GM18498 (cell line): ENCODE measurements at regions not wholly inside any gene's neighbourhood (a gene's known extent, or its start where the extent isn't known, plus 50 kb on each side); places are given as distances from the start of the nearest gene placed in this dataset.
"Not testable (repeated sequence)": the region's sequence is repeated elsewhere in the genome, so short reads cannot be mapped to it uniquely, and the experiment has no call there.

ENCODE experiments used
- ATAC-seq: cut with Tn5 transposase; IDR thresholded peaks from one replicate; pipeline ENCODE4 v1.9.1; 2021; ENCODE audit warnings: mild to moderate bottlenecking, moderate library complexity; ENCODE audit not compliant: unreplicated experiment

GRCh38 chr16:73965591-73965990, 331.0 kb upstream of the PSMD7 start:
- ATAC-seq: no peak

GRCh38 chr16:73956587-73957494, 339.8 kb upstream of the PSMD7 start:
- ATAC-seq: no peak

- no peak for ATAC-seq
Observed at GRCh38 chr16:73955702-73956101, 340.9 kb upstream of the PSMD7 start.

- no peak for ATAC-seq
Observed at GRCh38 chr16:73955255-73955654, 341.4 kb upstream of the PSMD7 start.

- ATAC-seq: no peak
Observed at GRCh38 chr16:73951481-73951880, 345.1 kb upstream of the PSMD7 start.

GRCh38 chr16:73949574-73950320, 346.9 kb upstream of the PSMD7 start:
- ATAC-seq: no peak

- no peak for ATAC-seq
Observed at GRCh38 chr16:73945631-73946030, 351.0 kb upstream of the PSMD7 start.

- ATAC-seq: not testable (repeated sequence)
Observed at GRCh38 chr16:73943184-73943583, 353.4 kb upstream of the PSMD7 start.

GRCh38 chr16:73940786-73941185, 355.8 kb upstream of the PSMD7 start:
- not testable (repeated sequence) for ATAC-seq

- ATAC-seq: no peak
Observed at GRCh38 chr16:73923951-73924350, 372.7 kb upstream of the PSMD7 start.

GRCh38 chr16:73921295-73921694, 375.3 kb upstream of the PSMD7 start:
- no peak for ATAC-seq

GRCh38 chr16:73916829-73917594, 379.6 kb upstream of the PSMD7 start:
- no peak for ATAC-seq

- no peak for ATAC-seq
Observed at GRCh38 chr16:73915935-73916334, 380.7 kb upstream of the PSMD7 start.

- ATAC-seq: no peak
Observed at GRCh38 chr16:73915140-73915539, 381.5 kb upstream of the PSMD7 start.

GRCh38 chr16:73912850-73913249, 383.8 kb upstream of the PSMD7 start:
- ATAC-seq: no peak

- ATAC-seq: no peak
Observed at GRCh38 chr16:73912281-73912680, 384.3 kb upstream of the PSMD7 start.

GRCh38 chr16:73909529-73910035, 387.0 kb upstream of the PSMD7 start:
- no peak for ATAC-seq

- peak; percentile 59 for ATAC-seq
Observed at GRCh38 chr16:73891129-73891542, 405.5 kb upstream of the PSMD7 start.

- ATAC-seq: peak; percentile 22
Observed at GRCh38 chr16:73890186-73891128, 406.2 kb upstream of the PSMD7 start.
